ENCODE measurements at regions not wholly inside any gene's neighbourhood (a gene's known extent, or its start where the extent isn't known, plus 50 kb on each side); places are given as distances from the start of the nearest gene placed in this dataset.

DNA sequence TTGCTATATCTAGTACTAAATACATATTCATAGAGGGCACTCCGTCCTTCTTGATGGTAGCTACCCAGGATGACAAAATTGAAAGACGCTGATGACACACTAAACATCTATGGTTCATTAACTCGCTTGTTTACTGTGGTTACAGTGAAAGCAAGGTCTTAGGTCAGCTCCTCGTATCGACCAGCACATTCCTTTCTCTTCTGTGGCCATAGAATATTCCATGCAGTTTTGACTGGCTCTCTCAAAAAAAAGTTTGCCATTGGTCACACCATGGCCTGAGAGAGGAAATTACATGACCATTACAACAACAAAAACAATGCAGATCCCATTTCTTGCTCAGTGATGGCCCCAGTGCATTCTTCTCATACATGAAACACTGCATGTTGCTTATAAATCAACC, 411.4 kb upstream of the SOX5 start:
- H3K4me1 ChIP-seq (ENCODE audit: control insufficient read depth in 2 of 2, insufficient read depth in 1 of 2, low read depth in 1 of 2, low read length in 2 of 2), result peaks cover 16 to 38% of the 10 kb centered on the region in 2 donors
- H2BK5ac ChIP-seq (ENCODE audit: low read length), result no peak overlapping the region
- H3K4me2 ChIP-seq (ENCODE audit: insufficient read depth, low read length, poor library complexity, severe bottlenecking), result no peak overlapping the region
- H3K23ac ChIP-seq (ENCODE audit: low read depth, low read length, poor library complexity), result no peak overlapping the region
- H2AK5ac ChIP-seq (ENCODE audit: low read depth, low read length), result no peak overlapping the region
- WGBS, 2 donors (ENCODE audit: extremely low coverage in 2 of 2, insufficient read length in 2 of 2, insufficient replicate concordance in 1 of 2), result no CpG with 5 or more reads among the region's 5 CpGs
- H3K14ac ChIP-seq (ENCODE audit: low read length), result no peak overlapping the region
- H2BK15ac ChIP-seq (ENCODE audit: low read length), result no peak overlapping the region
- H3K36me3 ChIP-seq (replicated peaks in 1 of 2; ENCODE audit: control insufficient read depth in 2 of 2, insufficient read depth in 2 of 2, low read length in 2 of 2), result peaks cover 0 to under 1% of the 10 kb centered on the region in 2 donors
- H4K8ac ChIP-seq (ENCODE audit: low read depth, low read length), result no peak overlapping the region
- H3K4me3 ChIP-seq (ENCODE audit: low read length in 2 of 2), result no peak overlapping the region
- no peaks in the 10 kb centered on the region for H3K27me3 ChIP-seq (ENCODE audit: control insufficient read depth in 3 of 3, insufficient read depth in 3 of 3, low read depth in 1 of 3, low read length in 3 of 3)
- no peak overlapping the region for H3K18ac ChIP-seq (ENCODE audit: low read length)
- H2BK12ac ChIP-seq (ENCODE audit: low read length), result no peak overlapping the region
- DNase-seq (ENCODE audit: low spot score), result no peak
- H3K9ac ChIP-seq (ENCODE audit: low read depth, low read length, poor library complexity), result no peak overlapping the region
- no peak overlapping the region for H2AFZ ChIP-seq (ENCODE audit: low read length)
- H3K27ac ChIP-seq (replicated peaks; ENCODE audit: low read length), result no peak overlapping the region
- no peaks in the 10 kb centered on the region for H3K9me3 ChIP-seq (replicated peaks in 1 of 2; ENCODE audit: control insufficient read depth in 2 of 2, insufficient read depth in 1 of 2, low read depth in 1 of 2, low read length in 2 of 2)
- no peaks in the 10 kb centered on the region for H3K79me1 ChIP-seq (ENCODE audit: low read depth, low read length)
- no peak overlapping the region for H4K91ac ChIP-seq (ENCODE audit: low read depth, low read length, poor library complexity)
- no peak overlapping the region for H3K4ac ChIP-seq (ENCODE audit: low read length)
- H2BK120ac ChIP-seq (ENCODE audit: low read depth, low read length), result no peak overlapping the region

DNA sequence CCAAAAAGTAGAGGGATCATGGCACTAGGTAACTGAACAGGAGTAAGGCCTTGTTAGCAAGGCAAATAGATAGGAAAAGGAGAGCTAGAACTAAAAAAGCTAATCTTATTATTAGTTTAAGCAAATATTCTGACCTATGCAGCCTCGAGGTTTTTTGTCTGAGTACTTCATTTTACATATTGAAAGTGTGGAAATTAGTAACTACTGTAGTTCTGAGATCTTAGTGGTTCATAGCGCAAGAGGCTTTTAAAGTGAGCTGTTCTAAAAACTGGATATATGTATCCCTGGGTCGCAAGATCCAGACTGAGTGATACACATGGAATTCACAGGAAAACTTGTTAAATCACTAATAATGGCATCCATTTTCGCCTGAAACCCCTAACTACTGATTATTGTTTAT, 411.0 kb upstream of the SOX5 start:
- Histone ChIP-seq H3K27ac (replicated peaks; ENCODE audit: low read length) (no peak overlapping the region), H2AK5ac (ENCODE audit: low read depth, low read length) (no peak overlapping the region)

DNA sequence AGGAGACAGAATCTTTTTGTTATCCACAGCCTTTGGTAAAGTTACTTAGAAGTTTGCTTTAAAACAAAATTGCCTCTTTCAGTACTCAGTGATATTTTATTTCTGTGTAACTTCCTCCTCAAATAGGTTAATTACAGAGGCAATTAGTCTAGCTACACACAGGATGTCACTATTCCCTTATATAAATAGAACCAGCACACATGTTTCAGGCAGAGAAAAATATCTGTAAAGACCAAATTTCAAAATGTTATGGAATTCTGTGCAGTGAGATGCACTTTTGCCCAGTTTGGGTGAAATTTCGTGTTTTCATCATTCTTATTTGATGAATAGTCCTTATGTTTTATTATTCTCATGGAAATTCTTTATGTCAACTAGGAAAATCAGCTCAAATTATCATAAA, 410.6 kb upstream of the SOX5 start:
- H3K27ac ChIP-seq (replicated peaks; ENCODE audit: low read length), result no peak overlapping the region

More for the DNA sequence above, 411.0 kb upstream of the SOX5 start:
- H2BK15ac ChIP-seq (ENCODE audit: low read length), result no peak overlapping the region
- no peak overlapping the region for H4K91ac ChIP-seq (ENCODE audit: low read depth, low read length, poor library complexity)
- H3K4me3 ChIP-seq (ENCODE audit: low read length in 2 of 2), result no peak overlapping the region
- no peak overlapping the region for H2AFZ ChIP-seq (ENCODE audit: low read length)
- H2BK12ac ChIP-seq (ENCODE audit: low read length), result no peak overlapping the region
- no peaks in the 10 kb centered on the region for H3K9me3 ChIP-seq (replicated peaks in 1 of 2; ENCODE audit: control insufficient read depth in 2 of 2, insufficient read depth in 1 of 2, low read depth in 1 of 2, low read length in 2 of 2)
- H3K4me2 ChIP-seq (ENCODE audit: insufficient read depth, low read length, poor library complexity, severe bottlenecking), result no peak overlapping the region
- H3K23ac ChIP-seq (ENCODE audit: low read depth, low read length, poor library complexity), result no peak overlapping the region
- H3K18ac ChIP-seq (ENCODE audit: low read length), result no peak overlapping the region
- no peak overlapping the region for H2BK5ac ChIP-seq (ENCODE audit: low read length)
- no peak overlapping the region for H3K14ac ChIP-seq (ENCODE audit: low read length)
- no peaks in the 10 kb centered on the region for H3K27me3 ChIP-seq (ENCODE audit: control insufficient read depth in 3 of 3, insufficient read depth in 3 of 3, low read depth in 1 of 3, low read length in 3 of 3)
- H3K4ac ChIP-seq (ENCODE audit: low read length), result no peak overlapping the region
- no CpG with 5 or more reads among the region's 4 CpGs for WGBS, 2 donors (ENCODE audit: extremely low coverage in 2 of 2, insufficient read length in 2 of 2, insufficient replicate concordance in 1 of 2)
- DNase-seq (ENCODE audit: low spot score), result no peak
- peaks cover 16 to 42% of the 10 kb centered on the region in 2 donors for H3K4me1 ChIP-seq (ENCODE audit: control insufficient read depth in 2 of 2, insufficient read depth in 1 of 2, low read depth in 1 of 2, low read length in 2 of 2)
- H3K9ac ChIP-seq (ENCODE audit: low read depth, low read length, poor library complexity), result no peak overlapping the region
- H3K79me1 ChIP-seq (ENCODE audit: low read depth, low read length), result no peaks in the 10 kb centered on the region
- H3K36me3 ChIP-seq (replicated peaks in 1 of 2; ENCODE audit: control insufficient read depth in 2 of 2, insufficient read depth in 2 of 2, low read length in 2 of 2), result no peaks in the 10 kb centered on the region
- H4K8ac ChIP-seq (ENCODE audit: low read depth, low read length), result no peak overlapping the region
- H2BK120ac ChIP-seq (ENCODE audit: low read depth, low read length), result no peak overlapping the region

DNA sequence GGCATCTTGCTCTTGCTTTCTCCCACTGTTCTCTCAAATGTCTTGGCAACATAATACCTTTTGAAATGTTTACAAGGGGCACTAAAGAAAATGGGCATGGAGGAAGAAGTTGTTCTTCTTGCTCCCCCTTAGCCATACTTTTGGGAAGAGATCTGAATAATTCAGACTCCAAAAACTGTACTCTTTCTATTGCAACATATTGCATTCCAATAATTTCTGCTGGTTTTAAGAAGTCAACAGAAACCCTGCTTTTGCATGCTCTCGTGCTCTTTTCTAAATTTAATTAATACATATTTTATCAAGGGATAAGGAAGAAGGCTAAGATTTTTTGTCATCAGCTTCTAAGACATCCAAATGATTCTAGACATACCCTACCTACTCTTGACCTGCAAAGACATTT, 409.9 kb upstream of the SOX5 start:
- Histone ChIP-seq H3K79me1 (ENCODE audit: low read depth, low read length) (no peaks in the 10 kb centered on the region), H3K18ac (ENCODE audit: low read length) (no peak overlapping the region), H3K27ac (replicated peaks; ENCODE audit: low read length) (no peak overlapping the region), H3K4me1 (ENCODE audit: control insufficient read depth in 2 of 2, insufficient read depth in 1 of 2, low read depth in 1 of 2, low read length in 2 of 2) (peaks cover 16 to 42% of the 10 kb centered on the region in 2 donors), H3K9ac (ENCODE audit: low read depth, low read length, poor library complexity) (no peak overlapping the region), H3K4ac (ENCODE audit: low read length) (no peak overlapping the region), H3K23ac (ENCODE audit: low read depth, low read length, poor library complexity) (no peak overlapping the region), H3K36me3 (replicated peaks in 1 of 2; ENCODE audit: control insufficient read depth in 2 of 2, insufficient read depth in 2 of 2, low read length in 2 of 2) (no peaks in the 10 kb centered on the region), H2AFZ (ENCODE audit: low read length) (no peak overlapping the region), H3K9me3 (replicated peaks in 1 of 2; ENCODE audit: control insufficient read depth in 2 of 2, insufficient read depth in 1 of 2, low read depth in 1 of 2, low read length in 2 of 2) (no peaks in the 10 kb centered on the region), H3K4me2 (ENCODE audit: insufficient read depth, low read length, poor library complexity, severe bottlenecking) (no peak overlapping the region), H2BK12ac (ENCODE audit: low read length) (no peak overlapping the region), H2BK5ac (ENCODE audit: low read length) (no peak overlapping the region), H4K8ac (ENCODE audit: low read depth, low read length) (no peak overlapping the region), H4K91ac (ENCODE audit: low read depth, low read length, poor library complexity) (no peak overlapping the region), H2BK15ac (ENCODE audit: low read length) (no peak overlapping the region), H3K27me3 (ENCODE audit: control insufficient read depth in 3 of 3, insufficient read depth in 3 of 3, low read depth in 1 of 3, low read length in 3 of 3) (no peaks in the 10 kb centered on the region), H2BK120ac (ENCODE audit: low read depth, low read length) (no peak overlapping the region), H2AK5ac (ENCODE audit: low read depth, low read length) (no peak overlapping the region), H3K14ac (ENCODE audit: low read length) (no peak overlapping the region), H3K4me3 (ENCODE audit: low read length in 2 of 2) (no peak overlapping the region)
- WGBS, 2 donors (ENCODE audit: extremely low coverage in 2 of 2, insufficient read length in 2 of 2, insufficient replicate concordance in 1 of 2), result no CpG with 5 or more reads among the region's 1 CpG
- DNase-seq (ENCODE audit: low spot score), result no peak

More for the DNA sequence above, 410.6 kb upstream of the SOX5 start:
- Histone ChIP-seq H3K4me1 (ENCODE audit: control insufficient read depth in 2 of 2, insufficient read depth in 1 of 2, low read depth in 1 of 2, low read length in 2 of 2) (peaks cover 16 to 42% of the 10 kb centered on the region in 2 donors), H3K14ac (ENCODE audit: low read length) (no peak overlapping the region), H3K23ac (ENCODE audit: low read depth, low read length, poor library complexity) (no peak overlapping the region), H3K4ac (ENCODE audit: low read length) (no peak overlapping the region), H3K36me3 (replicated peaks in 1 of 2; ENCODE audit: control insufficient read depth in 2 of 2, insufficient read depth in 2 of 2, low read length in 2 of 2) (no peaks in the 10 kb centered on the region), H3K18ac (ENCODE audit: low read length) (no peak overlapping the region), H3K4me3 (ENCODE audit: low read length in 2 of 2) (no peak overlapping the region), H2BK5ac (ENCODE audit: low read length) (no peak overlapping the region), H2BK12ac (ENCODE audit: low read length) (no peak overlapping the region), H2AFZ (ENCODE audit: low read length) (no peak overlapping the region), H4K8ac (ENCODE audit: low read depth, low read length) (no peak overlapping the region), H3K79me1 (ENCODE audit: low read depth, low read length) (no peaks in the 10 kb centered on the region), H3K27me3 (ENCODE audit: control insufficient read depth in 3 of 3, insufficient read depth in 3 of 3, low read depth in 1 of 3, low read length in 3 of 3) (no peaks in the 10 kb centered on the region), H3K4me2 (ENCODE audit: insufficient read depth, low read length, poor library complexity, severe bottlenecking) (no peak overlapping the region), H2BK15ac (ENCODE audit: low read length) (no peak overlapping the region), H3K9ac (ENCODE audit: low read depth, low read length, poor library complexity) (no peak overlapping the region), H2AK5ac (ENCODE audit: low read depth, low read length) (no peak overlapping the region), H2BK120ac (ENCODE audit: low read depth, low read length) (no peak overlapping the region), H3K9me3 (replicated peaks in 1 of 2; ENCODE audit: control insufficient read depth in 2 of 2, insufficient read depth in 1 of 2, low read depth in 1 of 2, low read length in 2 of 2) (no peaks in the 10 kb centered on the region), H4K91ac (ENCODE audit: low read depth, low read length, poor library complexity) (no peak overlapping the region)
- WGBS, 2 donors (ENCODE audit: extremely low coverage in 2 of 2, insufficient read length in 2 of 2, insufficient replicate concordance in 1 of 2), result no CpG with 5 or more reads among the region's 1 CpG
- no peak for DNase-seq (ENCODE audit: low spot score)
